Uterus (tissue), 2 donors: ENCODE measurements at regions not wholly inside any gene's neighbourhood (a gene's known extent, or its start where the extent isn't known, plus 50 kb on each side); places are given as distances from the start of the nearest gene placed in this dataset.

Experiments
- POLR2A ChIP-seq, 2 donors: fragments of 450-650 bp; IDR thresholded peaks; one replicate each; pipeline ENCODE4 v1.6.1; 2016; ENCODE audit warnings: antibody characterized with exemption in 2 of 2, mild to moderate bottlenecking in 1 of 2, moderate library complexity in 1 of 2
- TF ChIP-seq, protein P1 (sequence below), 4 experiments: fragments of 200-600 bp in 2 of 4; fragments of 450-650 bp in 2 of 4; sonication (generic) in 2 of 4; IDR thresholded peaks; one replicate each; pipeline ENCODE4 v1.5.1; 2016 to 2019; ENCODE audit warnings: antibody characterized with exemption in 4 of 4, mild to moderate bottlenecking in 2 of 4, moderate library complexity in 1 of 4

DNA sequence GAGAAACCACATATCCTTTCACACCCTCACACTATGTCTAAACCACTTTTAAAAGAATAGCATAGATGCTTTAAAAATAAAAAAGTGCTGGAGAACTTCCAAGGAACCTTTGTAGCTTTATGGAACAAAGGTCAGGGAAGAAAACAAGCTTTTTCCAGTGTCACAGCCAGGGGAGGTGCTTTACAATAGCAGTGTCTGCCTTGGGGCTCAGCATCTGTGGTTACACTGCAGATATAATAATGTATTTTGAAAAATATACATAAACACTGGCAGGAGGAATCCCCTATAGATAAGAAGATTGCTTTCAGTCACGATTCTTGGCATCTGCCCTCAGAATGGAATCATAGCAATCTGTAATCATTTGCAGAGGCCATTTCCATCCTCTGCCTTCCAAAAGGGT is 362.4 kb upstream of the LRRC3B start:
- TF ChIP-seq, protein P1, sequence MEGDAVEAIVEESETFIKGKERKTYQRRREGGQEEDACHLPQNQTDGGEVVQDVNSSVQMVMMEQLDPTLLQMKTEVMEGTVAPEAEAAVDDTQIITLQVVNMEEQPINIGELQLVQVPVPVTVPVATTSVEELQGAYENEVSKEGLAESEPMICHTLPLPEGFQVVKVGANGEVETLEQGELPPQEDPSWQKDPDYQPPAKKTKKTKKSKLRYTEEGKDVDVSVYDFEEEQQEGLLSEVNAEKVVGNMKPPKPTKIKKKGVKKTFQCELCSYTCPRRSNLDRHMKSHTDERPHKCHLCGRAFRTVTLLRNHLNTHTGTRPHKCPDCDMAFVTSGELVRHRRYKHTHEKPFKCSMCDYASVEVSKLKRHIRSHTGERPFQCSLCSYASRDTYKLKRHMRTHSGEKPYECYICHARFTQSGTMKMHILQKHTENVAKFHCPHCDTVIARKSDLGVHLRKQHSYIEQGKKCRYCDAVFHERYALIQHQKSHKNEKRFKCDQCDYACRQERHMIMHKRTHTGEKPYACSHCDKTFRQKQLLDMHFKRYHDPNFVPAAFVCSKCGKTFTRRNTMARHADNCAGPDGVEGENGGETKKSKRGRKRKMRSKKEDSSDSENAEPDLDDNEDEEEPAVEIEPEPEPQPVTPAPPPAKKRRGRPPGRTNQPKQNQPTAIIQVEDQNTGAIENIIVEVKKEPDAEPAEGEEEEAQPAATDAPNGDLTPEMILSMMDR (IDR thresholded peaks at IDR 0.05) = no peak
- no peak for TF ChIP-seq POLR2A (IDR thresholded peaks at IDR 0.05)
